ENCODE measurements at regions not wholly inside any gene's neighbourhood (a gene's known extent, or its start where the extent isn't known, plus 50 kb on each side); places are given as distances from the start of the nearest gene placed in this dataset.
A peak's percentile ranks its signal among the peaks of the same experiment; 100 is the strongest.

- no peak for DNase-seq (ENCODE audit: low read depth)
These were observed 884.9 kb upstream of the PCDH10 start for GRCh38 chr4:132264176-132264575.

GRCh38 chr4:132266374-132266773, 882.7 kb upstream of the PCDH10 start:
- no peak for DNase-seq (ENCODE audit: low read depth)

- no peak for DNase-seq (ENCODE audit: low read depth)
These were observed 881.8 kb upstream of the PCDH10 start for GRCh38 chr4:132267321-132267720.

- DNase-seq (ENCODE audit: low read depth) = no peak
These were observed 879.6 kb upstream of the PCDH10 start for GRCh38 chr4:132269303-132269990.

GRCh38 chr4:132275583-132276121, 873.4 kb upstream of the PCDH10 start:
- DNase-seq (ENCODE audit: low read depth) = no peak

- DNase-seq (ENCODE audit: low read depth) = no peak
These were observed 872.9 kb upstream of the PCDH10 start for GRCh38 chr4:132276185-132276584.

GRCh38 chr4:132276989-132277388, 872.1 kb upstream of the PCDH10 start:
- no peak for DNase-seq (ENCODE audit: low read depth)

- no peak for DNase-seq (ENCODE audit: low read depth)
These were observed 867.4 kb upstream of the PCDH10 start for GRCh38 chr4:132281733-132282132.

GRCh38 chr4:132284910-132285426, 864.1 kb upstream of the PCDH10 start:
- DNase-seq (ENCODE audit: low read depth) = no peak

- peak; percentile 31 for DNase-seq (ENCODE audit: low read depth)
These were observed 851.7 kb upstream of the PCDH10 start for GRCh38 chr4:132297346-132297745.

GRCh38 chr4:132299841-132300240, 849.3 kb upstream of the PCDH10 start:
- peak; percentile 4 for DNase-seq (ENCODE audit: low read depth)

- no peak for DNase-seq (ENCODE audit: low read depth)
These were observed 836.6 kb upstream of the PCDH10 start for GRCh38 chr4:132312521-132312920.

- no peak for DNase-seq (ENCODE audit: low read depth)
These were observed 835.2 kb upstream of the PCDH10 start for GRCh38 chr4:132313852-132314251.

- DNase-seq (ENCODE audit: low read depth) = no peak
These were observed 832.4 kb upstream of the PCDH10 start for GRCh38 chr4:132316738-132317137.

GRCh38 chr4:132317923-132318322, 831.2 kb upstream of the PCDH10 start:
- no peak for DNase-seq (ENCODE audit: low read depth)

GRCh38 chr4:132328761-132329160, 820.3 kb upstream of the PCDH10 start:
- no peak for DNase-seq (ENCODE audit: low read depth)

GRCh38 chr4:132330994-132331393, 818.1 kb upstream of the PCDH10 start:
- DNase-seq (ENCODE audit: low read depth) = no peak

- no peak for DNase-seq (ENCODE audit: low read depth)
These were observed 816.0 kb upstream of the PCDH10 start for GRCh38 chr4:132332932-132333723.

- no peak for DNase-seq (ENCODE audit: low read depth)
These were observed 815.4 kb upstream of the PCDH10 start for GRCh38 chr4:132333724-132334047.

GRCh38 chr4:132334081-132334480, 815.0 kb upstream of the PCDH10 start:
- DNase-seq (ENCODE audit: low read depth) = no peak

- no peak for DNase-seq (ENCODE audit: low read depth)
These were observed 803.9 kb upstream of the PCDH10 start for GRCh38 chr4:132344924-132345828.

GRCh38 chr4:132346016-132346415, 803.1 kb upstream of the PCDH10 start:
- no peak for DNase-seq (ENCODE audit: low read depth)

All from forelimb muscle (tissue), 1 donor.